Neural progenitor cell (in vitro differentiated cells): ENCODE measurements at regions not wholly inside any gene's neighbourhood (a gene's known extent, or its start where the extent isn't known, plus 50 kb on each side); places are given as distances from the start of the nearest gene placed in this dataset.

ENCODE experiments used
- CTCF ChIP-seq: fragments of 200-600 bp; sonication (generic); IDR thresholded peaks from 2 replicates; pipeline ENCODE4 v1.5.1; 2017; ENCODE audit warnings: antibody characterized with exemption, mild to moderate bottlenecking
- EZH2 ChIP-seq: fragments of 200-600 bp; sonication (generic); IDR thresholded peaks from 2 replicates; pipeline ENCODE4 v1.6.1; 2017; ENCODE audit warnings: antibody characterized with exemption, mild to moderate bottlenecking, moderate library complexity
- EZH2phosphoT487 ChIP-seq: fragments of 200-600 bp; sonication (generic); IDR thresholded peaks from 2 replicates; pipeline ENCODE4 v1.6.1; 2017; ENCODE audit warnings: antibody characterized with exemption

DNA sequence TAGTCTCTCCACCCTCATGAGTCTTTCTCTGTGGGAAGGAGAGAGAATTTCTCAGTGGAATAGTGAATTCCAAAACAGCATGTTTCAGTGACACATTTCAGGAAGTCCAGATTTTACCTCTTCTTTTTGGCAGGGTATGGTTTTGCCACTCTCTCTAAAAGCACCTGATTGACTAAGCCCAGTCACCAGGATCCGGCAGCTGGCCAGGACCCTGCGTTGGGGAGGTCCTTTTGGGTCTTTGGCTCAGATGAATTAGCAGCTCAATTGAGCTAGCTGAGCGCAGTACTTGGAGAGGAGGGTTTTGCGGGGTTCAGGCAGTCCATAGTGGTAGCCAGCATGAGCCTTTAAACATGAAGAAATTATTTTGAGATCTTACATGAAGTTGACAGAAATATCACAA lies 548.2 kb downstream of the PDCD6IP start:
- TF ChIP-seq EZH2phosphoT487 (no peak), CTCF (no peak), EZH2 (no peak)
